GM23248 (cell line): ENCODE measurements at regions not wholly inside any gene's neighbourhood (a gene's known extent, or its start where the extent isn't known, plus 50 kb on each side); places are given as distances from the start of the nearest gene placed in this dataset.

Source experiments
- EZH2 ChIP-seq: fragments of 200-600 bp; sonication (generic); IDR thresholded peaks from 2 replicates; pipeline ENCODE4 v1.6.1; 2018; ENCODE audit warnings: antibody characterized with exemption, mild to moderate bottlenecking; ENCODE audit not compliant: insufficient read depth, poor library complexity, severe bottlenecking
- EZH2phosphoT487 ChIP-seq: fragments of 200-600 bp; sonication (generic); IDR thresholded peaks from 2 replicates; pipeline ENCODE4 v1.6.1; 2018; ENCODE audit warnings: antibody characterized with exemption, moderate library complexity, mild to moderate bottlenecking, low read depth; ENCODE audit not compliant: insufficient read depth

- TF ChIP-seq EZH2phosphoT487, result no peak
- TF ChIP-seq EZH2, result no peak
Measured at GRCh38 chr5:54765165-54766028, 220.0 kb downstream of the ESM1 start.
